ENCODE measurements at regions not wholly inside any gene's neighbourhood (a gene's known extent, or its start where the extent isn't known, plus 50 kb on each side); places are given as distances from the start of the nearest gene placed in this dataset.

DNA sequence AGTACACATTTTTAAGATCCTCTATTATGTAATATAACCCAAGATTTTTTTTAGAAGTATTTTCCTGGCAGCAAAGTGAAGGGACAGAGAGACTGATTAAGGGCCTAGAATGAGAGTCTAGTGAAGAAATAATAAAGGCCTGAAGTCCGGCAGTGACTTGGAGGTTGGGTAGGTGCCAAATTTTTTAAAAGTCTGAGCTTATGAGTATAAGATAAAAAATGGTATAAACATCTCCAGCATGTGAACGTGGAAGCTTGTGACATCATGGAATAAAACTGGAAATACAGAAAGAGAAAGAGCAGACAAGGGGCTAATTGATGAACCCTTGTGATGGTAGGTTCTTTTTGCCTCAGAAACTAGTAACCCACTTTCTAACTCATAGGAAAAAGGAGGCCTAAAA, 174.6 kb downstream of the SUCLA2 start:
- no peaks in the 10 kb centered on the region for H4K20me1 ChIP-seq (ENCODE audit: control insufficient read depth, insufficient read depth, insufficient read length)
- Mint-ChIP-seq H3K4me3 (no peak overlapping the region), H3K27me3 (ENCODE audit: low read depth) (no peaks in the 10 kb centered on the region; the same call in 1 of the 2 replicates), H3K4me1 (peaks cover under 1 to 1% of the 10 kb centered on the region in 2 experiments), H3K27ac (no peak overlapping the region), H3K9me3 (peaks cover 9 to 14% of the 10 kb centered on the region in 2 experiments; a peak in 2 of 5 replicates), H3K36me3 (ENCODE audit: insufficient read depth in 1 of 3, low read depth in 3 of 3) (peaks cover 0 to 5% (median 0%) of the 10 kb centered on the region in 3 experiments; a peak in 1 of 7 replicates)
- no peaks in the 10 kb centered on the region for H3K27me3 ChIP-seq (ENCODE audit: insufficient read depth, low read length)
- no peak overlapping the region for H3K23ac ChIP-seq (ENCODE audit: insufficient read length, low read depth, low read length)
- no peak overlapping the region for H2BK12ac ChIP-seq (ENCODE audit: insufficient read length, low read depth, low read length)
- H3T11ph ChIP-seq (ENCODE audit: low read length): no peak overlapping the region
- no peak for DNase-seq
- no peak overlapping the region for H3K56ac ChIP-seq (ENCODE audit: insufficient read length, low read depth, low read length)
- H3K14ac ChIP-seq (ENCODE audit: insufficient read depth, low read length): no peak overlapping the region
- H3K9ac ChIP-seq (ENCODE audit: extremely low read depth, insufficient read length, low read length): no peak overlapping the region
- no peak overlapping the region for H3K4me2 ChIP-seq (ENCODE audit: insufficient read depth, insufficient read length, low read length)
- H2BK20ac ChIP-seq (ENCODE audit: low read depth, low read length, poor library complexity, severe bottlenecking): no peak overlapping the region
- no peak overlapping the region for H4K8ac ChIP-seq (replicated peaks; ENCODE audit: insufficient read length, low read depth, low read length)
- H3K79me1 ChIP-seq (ENCODE audit: insufficient read depth, low read depth, low read length, poor library complexity, severe bottlenecking): no peaks in the 10 kb centered on the region
- H2BK5ac ChIP-seq (ENCODE audit: insufficient read length, low read length): no peak overlapping the region
- no peaks in the 10 kb centered on the region for H3K23me2 ChIP-seq (ENCODE audit: insufficient read length, low read depth, low read length, poor library complexity, severe bottlenecking)
- no peak overlapping the region for H2AFZ ChIP-seq (ENCODE audit: low read length)
- H3K4ac ChIP-seq (ENCODE audit: low read depth, low read length): no peak overlapping the region
- TF ChIP-seq, protein P1, sequence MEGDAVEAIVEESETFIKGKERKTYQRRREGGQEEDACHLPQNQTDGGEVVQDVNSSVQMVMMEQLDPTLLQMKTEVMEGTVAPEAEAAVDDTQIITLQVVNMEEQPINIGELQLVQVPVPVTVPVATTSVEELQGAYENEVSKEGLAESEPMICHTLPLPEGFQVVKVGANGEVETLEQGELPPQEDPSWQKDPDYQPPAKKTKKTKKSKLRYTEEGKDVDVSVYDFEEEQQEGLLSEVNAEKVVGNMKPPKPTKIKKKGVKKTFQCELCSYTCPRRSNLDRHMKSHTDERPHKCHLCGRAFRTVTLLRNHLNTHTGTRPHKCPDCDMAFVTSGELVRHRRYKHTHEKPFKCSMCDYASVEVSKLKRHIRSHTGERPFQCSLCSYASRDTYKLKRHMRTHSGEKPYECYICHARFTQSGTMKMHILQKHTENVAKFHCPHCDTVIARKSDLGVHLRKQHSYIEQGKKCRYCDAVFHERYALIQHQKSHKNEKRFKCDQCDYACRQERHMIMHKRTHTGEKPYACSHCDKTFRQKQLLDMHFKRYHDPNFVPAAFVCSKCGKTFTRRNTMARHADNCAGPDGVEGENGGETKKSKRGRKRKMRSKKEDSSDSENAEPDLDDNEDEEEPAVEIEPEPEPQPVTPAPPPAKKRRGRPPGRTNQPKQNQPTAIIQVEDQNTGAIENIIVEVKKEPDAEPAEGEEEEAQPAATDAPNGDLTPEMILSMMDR (conservative IDR thresholded peaks at IDR 0.05): no peak
- no peaks in the 10 kb centered on the region for H3K4me1 ChIP-seq (ENCODE audit: insufficient read depth, low read length)
- no peak overlapping the region for H4K91ac ChIP-seq (ENCODE audit: insufficient read length, low read depth, low read length)
- H2BK15ac ChIP-seq (ENCODE audit: low read depth, low read length): no peak overlapping the region
- no peak overlapping the region for H3K27ac ChIP-seq (ENCODE audit: insufficient read length, low read depth, low read length)
- no peak overlapping the region for H3K18ac ChIP-seq (ENCODE audit: insufficient read length, low read depth, low read length)
- H3K79me2 ChIP-seq (ENCODE audit: insufficient read depth, low read length): no peaks in the 10 kb centered on the region
- no peak overlapping the region for H2BK120ac ChIP-seq (ENCODE audit: low read depth, low read length, poor library complexity, severe bottlenecking)
- WGBS (ENCODE audit: extremely low coverage, insufficient read length, low lambda C conversion rate): no CpG with 5 or more reads among the region's 2 CpGs
- H3K9me3 ChIP-seq (ENCODE audit: control insufficient read depth, low read depth, low read length): no peaks in the 10 kb centered on the region
- no peak overlapping the region for H2AK5ac ChIP-seq (ENCODE audit: insufficient read length, low read length)
- H4K5ac ChIP-seq (ENCODE audit: insufficient read length, low read depth, low read length): no peak overlapping the region

All from H9 (cell line).